Urinary bladder (tissue), 3 donors: ENCODE measurements at regions not wholly inside any gene's neighbourhood (a gene's known extent, or its start where the extent isn't known, plus 50 kb on each side); places are given as distances from the start of the nearest gene placed in this dataset.

Experiments
- DNase-seq: peaks from one replicate; pipeline ENCODE4 v3.0.0-alpha.2; 2015; ENCODE audit errors: extremely low spot score
- H3K27ac ChIP-seq: one replicate; pipeline ENCODE4 v1.5.1; 2013; ENCODE audit warnings: low read depth, mild to moderate bottlenecking, moderate library complexity
- H3K36me3 ChIP-seq: one replicate; pipeline ENCODE4 v1.6.1; 2013; ENCODE audit warnings: mild to moderate bottlenecking, moderate library complexity; ENCODE audit not compliant: insufficient read depth
- H3K4me1 ChIP-seq: one replicate; pipeline ENCODE4 v1.6.1; 2013; ENCODE audit warnings: mild to moderate bottlenecking, moderate library complexity; ENCODE audit not compliant: insufficient read depth
- H3K4me3 ChIP-seq: one replicate; pipeline ENCODE4 v1.5.1; 2013; ENCODE audit warnings: low read depth, low read length
- WGBS: extraction: QIAGEN DNeasy Blood & Tissue Kit; methylation state at CpG from one replicate; pipeline ENCODE4 v1.1.7; 2013; 5-methylcytosine and 5-hydroxymethylcytosine counted together
- donor health status: healthy with polysubstance abuse.
- donor health status: healthy.

- WGBS = 56% methylated on average over 11 of the region's 11 CpGs
- no peaks in the 10 kb centered on the region for H3K36me3 ChIP-seq
- no peak overlapping the region for H3K4me3 ChIP-seq
- H3K4me1 ChIP-seq = no peaks in the 10 kb centered on the region
- H3K27ac ChIP-seq = no peak overlapping the region
- no peak for DNase-seq
These were observed 414.5 kb downstream of the ADGRL2 start for GRCh38 chr1:82215056-82215852.

- Histone ChIP-seq H3K36me3 (no peaks in the 10 kb centered on the region), H3K4me3 (no peak overlapping the region), H3K27ac (no peak overlapping the region), H3K4me1 (no peaks in the 10 kb centered on the region)
- DNase-seq = no peak
These were observed 413.9 kb downstream of the ADGRL2 start for GRCh38 chr1:82214606-82215005.

- no peak for DNase-seq
- 76% methylated on average over 3 of the region's 3 CpGs for WGBS
- H3K4me1 ChIP-seq = no peaks in the 10 kb centered on the region
- no peaks in the 10 kb centered on the region for H3K36me3 ChIP-seq
- no peak overlapping the region for H3K4me3 ChIP-seq
- no peak overlapping the region for H3K27ac ChIP-seq
These were observed 396.9 kb downstream of the ADGRL2 start for GRCh38 chr1:82197606-82198005.

GRCh38 chr1:82195245-82195644 is 394.5 kb downstream of the ADGRL2 start:
- WGBS = 93% methylated on average over 3 of the region's 3 CpGs
- H3K4me1 ChIP-seq = no peaks in the 10 kb centered on the region
- H3K27ac ChIP-seq = no peak overlapping the region
- no peak overlapping the region for H3K4me3 ChIP-seq
- H3K36me3 ChIP-seq = no peaks in the 10 kb centered on the region
- no peak for DNase-seq

GRCh38 chr1:82185084-82185483 is 384.4 kb downstream of the ADGRL2 start:
- 49% methylated on average over 3 of the region's 3 CpGs for WGBS
- no peaks in the 10 kb centered on the region for H3K4me1 ChIP-seq
- DNase-seq = peak; percentile 28

GRCh38 chr1:82181846-82182245 is 381.1 kb downstream of the ADGRL2 start:
- no peaks in the 10 kb centered on the region for H3K4me1 ChIP-seq
- no peak for DNase-seq
- H3K4me3 ChIP-seq = no peak overlapping the region
- WGBS = 49% methylated on average over 1 of the region's 1 CpG
- H3K36me3 ChIP-seq = no peaks in the 10 kb centered on the region
- no peak overlapping the region for H3K27ac ChIP-seq

More at GRCh38 chr1:82185084-82185483, 384.4 kb downstream of the ADGRL2 start:
- Histone ChIP-seq H3K27ac (no peak overlapping the region), H3K4me3 (no peak overlapping the region), H3K36me3 (no peaks in the 10 kb centered on the region)

- H3K36me3 ChIP-seq = no peaks in the 10 kb centered on the region
- no peak for DNase-seq
- no peak overlapping the region for H3K27ac ChIP-seq
- no peaks in the 10 kb centered on the region for H3K4me1 ChIP-seq
- no peak overlapping the region for H3K4me3 ChIP-seq
These were observed 378.4 kb downstream of the ADGRL2 start for GRCh38 chr1:82179131-82179530.

GRCh38 chr1:82177192-82177591 is 376.5 kb downstream of the ADGRL2 start:
- WGBS = 69% methylated on average over 1 of the region's 1 CpG
- no peaks in the 10 kb centered on the region for H3K4me1 ChIP-seq
- DNase-seq = no peak
- H3K27ac ChIP-seq = no peak overlapping the region
- H3K36me3 ChIP-seq = no peaks in the 10 kb centered on the region
- H3K4me3 ChIP-seq = no peak overlapping the region

- DNase-seq = no peak
- no peak overlapping the region for H3K4me3 ChIP-seq
- WGBS = 98% methylated on average over 2 of the region's 2 CpGs
These were observed 371.2 kb downstream of the ADGRL2 start for GRCh38 chr1:82171955-82172354.

GRCh38 chr1:82168482-82168881 is 367.7 kb downstream of the ADGRL2 start:
- H3K27ac ChIP-seq = no peak overlapping the region
- H3K4me1 ChIP-seq = no peaks in the 10 kb centered on the region
- DNase-seq = no peak
- H3K4me3 ChIP-seq = no peak overlapping the region
- WGBS = 83% methylated on average over 3 of the region's 3 CpGs
- no peaks in the 10 kb centered on the region for H3K36me3 ChIP-seq

More at GRCh38 chr1:82171955-82172354, 371.2 kb downstream of the ADGRL2 start:
- Histone ChIP-seq H3K36me3 (no peaks in the 10 kb centered on the region), H3K27ac (no peak overlapping the region), H3K4me1 (no peaks in the 10 kb centered on the region)

GRCh38 chr1:82165304-82165703 is 364.6 kb downstream of the ADGRL2 start:
- Histone ChIP-seq H3K4me3 (no peak overlapping the region), H3K27ac (no peak overlapping the region), H3K36me3 (no peaks in the 10 kb centered on the region), H3K4me1 (peaks cover 1% of the 10 kb centered on the region)
- no peak for DNase-seq
- 90% methylated on average over 3 of the region's 3 CpGs for WGBS

- no peak overlapping the region for H3K27ac ChIP-seq
- 90% methylated on average over 7 of the region's 7 CpGs for WGBS
These were observed 362.0 kb downstream of the ADGRL2 start for GRCh38 chr1:82162486-82163420.

GRCh38 chr1:82161700-82162141 is 361.0 kb downstream of the ADGRL2 start:
- Histone ChIP-seq H3K27ac (no peak overlapping the region), H3K4me3 (no peak overlapping the region), H3K4me1 (peaks cover 1% of the 10 kb centered on the region), H3K36me3 (no peaks in the 10 kb centered on the region)
- 34% methylated on average over 10 of the region's 10 CpGs for WGBS
- no peak for DNase-seq

More at GRCh38 chr1:82162486-82163420, 362.0 kb downstream of the ADGRL2 start:
- no peaks in the 10 kb centered on the region for H3K36me3 ChIP-seq
- H3K4me3 ChIP-seq = no peak overlapping the region
- DNase-seq = no peak
- H3K4me1 ChIP-seq = peaks cover 1% of the 10 kb centered on the region

GRCh38 chr1:82160903-82161302 is 360.2 kb downstream of the ADGRL2 start:
- no peak for DNase-seq
- Histone ChIP-seq H3K36me3 (no peaks in the 10 kb centered on the region), H3K4me1 (peaks cover 1% of the 10 kb centered on the region), H3K4me3 (no peak overlapping the region), H3K27ac (no peak overlapping the region)
- WGBS = 89% methylated on average over 3 of the region's 3 CpGs
